GM10266 (cell line): ENCODE measurements at regions not wholly inside any gene's neighbourhood (a gene's known extent, or its start where the extent isn't known, plus 50 kb on each side); places are given as distances from the start of the nearest gene placed in this dataset.
"Not testable (repeated sequence)": the region's sequence is repeated elsewhere in the genome, so short reads cannot be mapped to it uniquely, and the experiment has no call there.

Experiments
- DNase-seq: peaks from one replicate; pipeline ENCODE4 v3.0.0; 2012; ENCODE audit errors: extremely low spot score
- CTCF ChIP-seq: IDR thresholded peaks from 2 replicates; pipeline ENCODE4 v1.5.1; 2012; ENCODE audit warnings: mild to moderate bottlenecking, low read depth; ENCODE audit not compliant: control insufficient read depth, insufficient read depth; ENCODE audit errors: missing control alignments

DNA sequence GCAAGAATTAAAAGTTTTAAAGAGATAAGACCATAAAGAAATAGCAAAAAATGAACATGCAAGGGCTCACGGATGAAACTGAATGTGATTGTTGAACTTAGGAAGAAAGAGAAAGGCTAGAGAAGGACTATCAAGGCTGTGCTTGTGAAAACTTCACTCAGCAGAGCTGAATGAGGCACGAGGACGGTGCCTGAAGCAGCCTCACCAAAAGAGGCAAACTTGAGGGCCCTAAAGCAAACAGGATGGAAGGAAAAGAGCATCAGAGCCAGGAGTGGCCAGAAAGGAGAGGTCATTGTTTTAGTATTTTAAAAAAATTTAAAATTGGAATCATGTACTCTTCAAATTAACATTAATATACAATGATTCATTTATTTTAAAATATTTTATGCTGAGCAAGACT lies 191.2 kb upstream of the SOX14 start:
- DNase-seq: no peak
- no peak for TF ChIP-seq CTCF

DNA sequence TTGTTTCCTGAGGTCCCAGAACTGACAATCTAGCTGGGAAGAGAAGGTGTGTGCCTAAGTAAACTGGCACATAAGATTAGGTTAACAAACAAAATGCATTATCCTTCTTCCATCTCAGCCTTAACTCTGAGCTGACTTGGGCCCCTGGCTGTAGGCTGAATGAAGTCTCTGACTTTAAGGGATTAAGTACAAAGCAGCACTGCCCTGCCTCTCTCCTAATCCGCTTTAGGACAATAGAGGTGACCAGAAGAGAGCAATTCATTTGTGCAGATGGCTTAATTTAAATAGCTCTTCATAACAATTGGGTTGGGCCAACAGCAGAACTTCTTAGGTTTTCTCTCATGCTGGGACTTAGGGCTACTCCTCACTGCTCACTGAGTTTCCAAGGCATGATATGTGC lies 181.6 kb upstream of the SOX14 start:
- no peak for TF ChIP-seq CTCF
- no peak for DNase-seq

DNA sequence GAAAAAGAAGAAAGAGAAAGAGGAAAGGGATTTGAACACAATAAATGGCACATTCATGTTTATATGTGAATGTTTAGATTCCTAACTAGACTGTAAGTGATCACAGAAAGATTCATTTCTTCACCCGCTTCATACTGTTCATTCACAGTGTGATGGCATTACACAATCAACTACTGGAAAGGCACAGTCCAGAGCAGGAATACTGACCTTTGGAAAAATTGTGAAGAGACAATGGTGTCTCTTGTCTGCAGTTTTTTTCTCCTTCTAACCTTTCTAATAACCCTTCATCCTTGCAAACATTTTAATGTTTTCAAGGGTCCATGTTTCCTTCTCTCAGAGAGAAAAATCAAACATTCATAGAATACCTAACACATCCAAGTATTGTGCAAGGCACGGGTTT lies 180.9 kb upstream of the SOX14 start:
- TF ChIP-seq CTCF: no peak
- no peak for DNase-seq

- no peak for TF ChIP-seq CTCF
- DNase-seq: no peak
Observed at GRCh38 chr3:137588871-137589270, 175.2 kb upstream of the SOX14 start.

GRCh38 chr3:137595415-137595814 lies 168.7 kb upstream of the SOX14 start:
- not testable (repeated sequence) for DNase-seq

GRCh38 chr3:137610723-137611122 lies 153.4 kb upstream of the SOX14 start:
- no peak for DNase-seq
- no peak for TF ChIP-seq CTCF

DNA sequence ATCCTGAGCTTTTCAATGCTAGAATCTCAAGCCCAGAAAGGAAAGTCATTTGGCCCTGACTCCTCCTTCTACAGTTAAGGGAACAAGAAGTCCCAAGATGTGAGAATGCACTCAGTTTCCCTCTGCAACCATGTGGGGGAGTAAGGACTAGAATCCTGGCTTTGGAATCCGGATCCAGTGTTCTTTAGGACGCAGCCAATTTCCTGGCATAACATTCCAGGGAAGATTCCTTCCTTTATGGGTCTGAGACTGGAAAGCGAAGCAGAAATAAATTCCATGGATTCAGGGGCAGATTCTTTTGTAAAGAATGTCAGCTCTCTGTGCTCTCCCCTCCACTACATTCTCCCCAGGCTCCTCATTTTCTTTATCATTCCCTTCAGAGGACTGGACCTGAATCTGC lies 151.8 kb upstream of the SOX14 start:
- TF ChIP-seq CTCF: no peak
- DNase-seq: no peak

DNA sequence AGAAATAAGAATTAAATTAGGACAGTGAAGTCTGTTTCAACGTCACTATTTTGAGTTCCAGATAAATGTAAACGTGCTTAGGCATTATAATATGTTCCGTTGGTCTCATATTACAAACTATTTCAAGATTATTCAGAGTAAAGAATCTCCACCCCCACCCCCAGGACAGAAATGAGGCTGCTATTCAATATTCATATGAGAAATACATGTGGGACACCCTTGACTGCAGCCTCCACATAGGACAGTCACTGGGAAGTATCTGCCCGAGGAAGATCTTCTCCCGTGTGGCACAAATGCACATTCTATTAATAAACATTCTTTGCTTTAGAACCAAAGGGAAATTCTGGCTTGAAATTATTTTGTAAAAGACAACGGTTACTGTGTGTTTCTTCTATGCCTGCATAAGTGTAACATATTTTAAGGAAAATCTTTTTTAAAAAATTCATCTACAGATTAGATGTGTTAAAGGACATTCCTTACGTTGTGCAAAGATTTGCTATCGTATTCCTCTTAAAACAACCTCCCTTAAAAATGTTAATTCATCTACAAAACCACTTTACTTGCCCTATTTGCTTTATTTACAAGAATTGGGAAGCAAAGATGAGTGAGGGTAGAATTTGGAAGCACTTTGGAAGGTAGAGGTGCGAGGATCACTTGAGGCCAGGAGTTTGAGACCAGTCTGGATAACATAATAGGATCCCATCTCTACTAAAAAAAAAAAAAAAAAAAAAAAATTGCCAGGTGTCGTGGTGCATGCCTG lies 148.3 kb upstream of the SOX14 start:
- TF ChIP-seq CTCF: no peak

More for the DNA sequence above, 148.3 kb upstream of the SOX14 start:
- DNase-seq: no peak
